CD14-positive monocyte (primary cell): ENCODE measurements at regions not wholly inside any gene's neighbourhood (a gene's known extent, or its start where the extent isn't known, plus 50 kb on each side); places are given as distances from the start of the nearest gene placed in this dataset.

Experiments
- DNase-seq, 3 donors: peaks; one replicate each; pipeline ENCODE4 v3.0.0-alpha.2; 2011 to 2022
- H2AFZ ChIP-seq: 2 replicates; pipeline ENCODE4 v1.6.0; 2012; ENCODE audit warnings: mild to moderate bottlenecking, low read depth, low read length, inconsistent platforms; ENCODE audit not compliant: insufficient read depth, poor library complexity, severe bottlenecking
- H3K27ac ChIP-seq, 2 donors: 1 replicate in 1 of 2; 2 replicates in 1 of 2; pipeline ENCODE4 v1.5.1; 2012 to 2013; ENCODE audit warnings: low read length in 2 of 2, control low read depth in 1 of 2, inconsistent platforms in 1 of 2, low read depth in 1 of 2, mild to moderate bottlenecking in 1 of 2
- H3K27me3 ChIP-seq, 2 donors: one replicate each; pipeline versions ENCODE4 v1.6.0 to v1.6.1; 2011 to 2013; ENCODE audit warnings: low read length in 2 of 2; ENCODE audit not compliant: control insufficient read depth in 2 of 2, insufficient read depth in 2 of 2
- H3K36me3 ChIP-seq, 2 donors: replicated peaks in 1 of 2; 1 replicate in 1 of 2; 2 replicates in 1 of 2; pipeline versions ENCODE4 v1.5.1 to v1.6.1; 2012 to 2013; ENCODE audit warnings: low read length in 2 of 2, control low read depth in 1 of 2, inconsistent platforms in 1 of 2, mild to moderate bottlenecking in 1 of 2; ENCODE audit not compliant: insufficient read depth in 2 of 2, control insufficient read depth in 1 of 2
- H3K4me1 ChIP-seq, 2 donors: 1 replicate in 1 of 2; 2 replicates in 1 of 2; pipeline versions ENCODE4 v1.5.1 to v1.6.1; 2012 to 2013; ENCODE audit warnings: low read length in 2 of 2, control low read depth in 1 of 2, inconsistent platforms in 1 of 2, mild to moderate bottlenecking in 1 of 2, moderate library complexity in 1 of 2; ENCODE audit not compliant: insufficient read depth in 2 of 2, control insufficient read depth in 1 of 2
- H3K4me2 ChIP-seq: replicated peaks from 2 replicates; pipeline ENCODE3; 2012; ENCODE audit warnings: low read length, moderate library complexity, mild to moderate bottlenecking; ENCODE audit not compliant: poor library complexity, severe bottlenecking; ENCODE audit errors: extremely low read depth
- H3K4me3 ChIP-seq, 3 experiments: fragments of 200-600 bp in 1 of 3; sonication (generic) in 1 of 3; replicated peaks in 1 of 3; 1 replicate in 2 of 3; 2 replicates in 1 of 3; pipeline ENCODE4 v1.5.1; 2011 to 2013; ENCODE audit warnings: low read length in 3 of 3, mild to moderate bottlenecking in 3 of 3, control low read depth in 2 of 3, low read depth in 2 of 3, inconsistent platforms in 1 of 3, moderate library complexity in 1 of 3
- H3K79me2 ChIP-seq: 2 replicates; pipeline ENCODE4 v1.6.0; 2012; ENCODE audit warnings: mild to moderate bottlenecking, control low read depth, inconsistent platforms, low read length, moderate library complexity; ENCODE audit not compliant: insufficient read depth
- H3K9ac ChIP-seq: 2 replicates; pipeline ENCODE4 v1.6.0; 2017; ENCODE audit warnings: low read length, mild to moderate bottlenecking; ENCODE audit not compliant: insufficient read depth, poor library complexity, severe bottlenecking
- H3K9me3 ChIP-seq, 2 donors: replicated peaks in 1 of 2; 1 replicate in 1 of 2; 2 replicates in 1 of 2; pipeline versions ENCODE4 v1.5.1 to v1.6.1; 2012 to 2013; ENCODE audit warnings: low read length in 2 of 2, control low read depth in 1 of 2; ENCODE audit not compliant: control insufficient read depth in 1 of 2, insufficient read depth in 1 of 2
- H4K20me1 ChIP-seq: 2 replicates; pipeline ENCODE4 v1.6.0; 2012; ENCODE audit warnings: mild to moderate bottlenecking, low read length, control low read depth, moderate library complexity; ENCODE audit not compliant: insufficient read depth
- H3K27ac Mint-ChIP-seq, 7 donors: one replicate each; pipeline ENCODE4 v1.8.0; 2020; ENCODE audit warnings: mild to moderate bottlenecking in 7 of 7, mixed read lengths in 7 of 7, moderate library complexity in 6 of 7, inconsistent platforms in 2 of 7
- H3K27me3 Mint-ChIP-seq, 3 donors: one replicate each; pipeline ENCODE4 v1.8.0; 2021 to 2022; ENCODE audit warnings: low read depth in 3 of 3, mild to moderate bottlenecking in 3 of 3, mixed read lengths in 3 of 3, moderate library complexity in 3 of 3, inconsistent platforms in 1 of 3
- H3K36me3 Mint-ChIP-seq, 2 donors: one replicate each; pipeline ENCODE4 v1.8.0; 2020; ENCODE audit warnings: mixed read lengths in 2 of 2, inconsistent platforms in 1 of 2, mild to moderate bottlenecking in 1 of 2
- H3K4me1 Mint-ChIP-seq: one replicate; pipeline ENCODE4 v1.8.0; 2020; ENCODE audit warnings: mild to moderate bottlenecking, mixed read lengths
- H3K4me3 Mint-ChIP-seq, 2 donors: one replicate each; pipeline ENCODE4 v1.8.0; 2020; ENCODE audit warnings: mild to moderate bottlenecking in 2 of 2, mixed read lengths in 2 of 2, moderate library complexity in 1 of 2
- H3K9me3 Mint-ChIP-seq, 7 donors: one replicate each; pipeline ENCODE4 v1.8.0; 2020 to 2022; ENCODE audit warnings: mixed read lengths in 7 of 7, mild to moderate bottlenecking in 6 of 7, moderate library complexity in 6 of 7, inconsistent platforms in 2 of 7
- CTCF ChIP-seq: fragments of 200-600 bp; IDR thresholded peaks from one replicate; pipeline ENCODE4 v1.8.0; 2022; ENCODE audit warnings: antibody characterized with exemption, mild to moderate bottlenecking
- WGBS: methylation state at CpG from one replicate; pipeline ENCODE4 v1.1.5; 2013; ENCODE audit warnings: missing lambda C conversion rate; ENCODE audit not compliant: insufficient coverage; 5-methylcytosine and 5-hydroxymethylcytosine counted together
- intact Hi-C, 2 donors: fragments of 100-400 bp; cut with micrococcal nuclease; formaldehyde crosslinking; loops; one replicate each; pipeline versions ENCODE4 v1.15.0 to v1.15.1; 2023

GRCh38 chr5:91820874-91821273 is 437.8 kb upstream of the ARRDC3 start:
- no peak overlapping the region for H3K4me2 ChIP-seq
- Mint-ChIP-seq H3K9me3 (peaks cover 0 to 7% (median 1%) of the 10 kb centered on the region in 7 donors), H3K4me3 (no peak overlapping the region), H3K27me3 (no peaks in the 10 kb centered on the region), H3K27ac (no peak overlapping the region), H3K4me1 (no peaks in the 10 kb centered on the region), H3K36me3 (no peaks in the 10 kb centered on the region)
- H3K36me3 ChIP-seq = no peaks in the 10 kb centered on the region
- H3K4me1 ChIP-seq = no peaks in the 10 kb centered on the region
- H3K9me3 ChIP-seq = no peaks in the 10 kb centered on the region
- H3K4me3 ChIP-seq = no peak overlapping the region
- no peak for TF ChIP-seq CTCF
- H2AFZ ChIP-seq = no peak overlapping the region
- no peaks in the 10 kb centered on the region for H3K79me2 ChIP-seq
- H4K20me1 ChIP-seq = no peaks in the 10 kb centered on the region
- H3K9ac ChIP-seq = no peak overlapping the region
- no peaks in the 10 kb centered on the region for H3K27me3 ChIP-seq
- no peak overlapping the region for H3K27ac ChIP-seq
- intact Hi-C loops = no loop called here
- DNase-seq = no peak

- intact Hi-C loops = no loop called here
- H3K27ac Mint-ChIP-seq = no peak overlapping the region
These were observed 433.6 kb upstream of the ARRDC3 start for GRCh38 chr5:91816681-91817080.

More at GRCh38 chr5:91816681-91817080, 433.6 kb upstream of the ARRDC3 start:
- H3K9me3 Mint-ChIP-seq = peaks cover 0 to 2% (median 0%) of the 10 kb centered on the region in 7 donors
- no CpG with 5 or more reads among the region's 1 CpG for WGBS
- no peaks in the 10 kb centered on the region for H3K9me3 ChIP-seq
- H3K27ac ChIP-seq = no peak overlapping the region
- no peak overlapping the region for H3K4me2 ChIP-seq
- H3K4me1 ChIP-seq = no peaks in the 10 kb centered on the region
- H3K4me3 Mint-ChIP-seq = no peak overlapping the region
- H2AFZ ChIP-seq = no peak overlapping the region
- no peak for DNase-seq
- no peak overlapping the region for H3K4me3 ChIP-seq
- H3K27me3 ChIP-seq = no peaks in the 10 kb centered on the region
- no peak overlapping the region for H3K9ac ChIP-seq
- TF ChIP-seq CTCF = no peak
- H3K79me2 ChIP-seq = no peaks in the 10 kb centered on the region
- H4K20me1 ChIP-seq = no peaks in the 10 kb centered on the region
- no peaks in the 10 kb centered on the region for H3K36me3 Mint-ChIP-seq
- H3K36me3 ChIP-seq = no peaks in the 10 kb centered on the region
- H3K27me3 Mint-ChIP-seq = no peaks in the 10 kb centered on the region
- H3K4me1 Mint-ChIP-seq = no peaks in the 10 kb centered on the region
